HCT116 (cell line): ENCODE measurements at regions not wholly inside any gene's neighbourhood (a gene's known extent, or its start where the extent isn't known, plus 50 kb on each side); places are given as distances from the start of the nearest gene placed in this dataset.

ENCODE experiments used
- CTCF ChIP-seq, 3 experiments: fragments of 200-600 bp in 1 of 3; sonication (generic) in 1 of 3; IDR thresholded peaks in 2 of 3; conservative IDR thresholded peaks in 1 of 3; 2 replicates each; pipeline ENCODE4 v1.5.1; 2012 to 2017; ENCODE audit warnings: low read depth in 2 of 3, low read length in 2 of 3, antibody characterized with exemption in 1 of 3, borderline replicate concordance in 1 of 3, control low read depth in 1 of 3, mild to moderate bottlenecking in 1 of 3, mixed read lengths in 1 of 3, mixed run types in 1 of 3, moderate library complexity in 1 of 3; ENCODE audit not compliant: insufficient read depth in 1 of 3
- EGR1 ChIP-seq: IDR thresholded peaks from 2 replicates; pipeline ENCODE4 v1.6.1; 2012; ENCODE audit warnings: low read depth
- POLR2A ChIP-seq: IDR thresholded peaks from 2 replicates; pipeline ENCODE4 v1.7.0; 2011; ENCODE audit warnings: borderline replicate concordance; ENCODE audit not compliant: insufficient read depth, insufficient read length; ENCODE audit errors: extremely low read depth
- RAD21 ChIP-seq: IDR thresholded peaks from 2 replicates; pipeline ENCODE4 v1.6.1; 2012; ENCODE audit warnings: low read depth, mild to moderate bottlenecking
- REST ChIP-seq: IDR thresholded peaks from 2 replicates; pipeline ENCODE4 v1.6.1; 2012; ENCODE audit warnings: low read depth

GRCh38 chr9:85451680-85452079 lies 290.1 kb downstream of the AGTPBP1 start:
- TF ChIP-seq EGR1 = no peak
- TF ChIP-seq POLR2A = no peak
- TF ChIP-seq CTCF (IDR thresholded peaks at IDR 0.05 in 2 of 3, conservative IDR thresholded peaks at IDR 0.05 in 1 of 3; ENCODE audit: borderline replicate concordance in 1 of 3, insufficient read depth in 1 of 3, low read depth in 2 of 3, low read length in 2 of 3) = no peak
- TF ChIP-seq RAD21 = no peak
- TF ChIP-seq REST = no peak
